HUES48 (cell line): ENCODE measurements at regions not wholly inside any gene's neighbourhood (a gene's known extent, or its start where the extent isn't known, plus 50 kb on each side); places are given as distances from the start of the nearest gene placed in this dataset.

Experiments
- H3K27ac ChIP-seq: one replicate; pipeline ENCODE4 v1.7.0; 2013; ENCODE audit warnings: low read depth, low read length, inconsistent platforms
- H3K27me3 ChIP-seq: 2 replicates; pipeline ENCODE4 v1.6.1; 2013; ENCODE audit warnings: mild to moderate bottlenecking, low read length; ENCODE audit not compliant: control insufficient read depth, insufficient read depth
- H3K36me3 ChIP-seq: 2 replicates; pipeline ENCODE4 v1.6.1; 2013; ENCODE audit warnings: low read length; ENCODE audit not compliant: control insufficient read depth, insufficient read depth
- H3K4me1 ChIP-seq: 2 replicates; pipeline ENCODE4 v1.6.1; 2013; ENCODE audit warnings: mild to moderate bottlenecking, low read length; ENCODE audit not compliant: control insufficient read depth, insufficient read depth
- H3K4me3 ChIP-seq: 2 replicates; pipeline ENCODE4 v1.5.1; 2013; ENCODE audit warnings: mild to moderate bottlenecking, low read depth, low read length
- H3K9ac ChIP-seq: 2 replicates; pipeline ENCODE4 v1.6.1; 2013; ENCODE audit warnings: mild to moderate bottlenecking, low read depth, low read length, moderate library complexity
- H3K9me3 ChIP-seq: 2 replicates; pipeline ENCODE4 v1.6.1; 2013; ENCODE audit warnings: low read length; ENCODE audit not compliant: control insufficient read depth, insufficient read depth

GRCh38 chr2:105464325-105464724 lies 65.5 kb upstream of the FHL2 start:
- Histone ChIP-seq H3K9ac (no peak overlapping the region), H3K36me3 (no peaks in the 10 kb centered on the region), H3K4me1 (no peaks in the 10 kb centered on the region), H3K4me3 (no peak overlapping the region), H3K27ac (no peak overlapping the region), H3K27me3 (no peaks in the 10 kb centered on the region), H3K9me3 (no peaks in the 10 kb centered on the region)

DNA sequence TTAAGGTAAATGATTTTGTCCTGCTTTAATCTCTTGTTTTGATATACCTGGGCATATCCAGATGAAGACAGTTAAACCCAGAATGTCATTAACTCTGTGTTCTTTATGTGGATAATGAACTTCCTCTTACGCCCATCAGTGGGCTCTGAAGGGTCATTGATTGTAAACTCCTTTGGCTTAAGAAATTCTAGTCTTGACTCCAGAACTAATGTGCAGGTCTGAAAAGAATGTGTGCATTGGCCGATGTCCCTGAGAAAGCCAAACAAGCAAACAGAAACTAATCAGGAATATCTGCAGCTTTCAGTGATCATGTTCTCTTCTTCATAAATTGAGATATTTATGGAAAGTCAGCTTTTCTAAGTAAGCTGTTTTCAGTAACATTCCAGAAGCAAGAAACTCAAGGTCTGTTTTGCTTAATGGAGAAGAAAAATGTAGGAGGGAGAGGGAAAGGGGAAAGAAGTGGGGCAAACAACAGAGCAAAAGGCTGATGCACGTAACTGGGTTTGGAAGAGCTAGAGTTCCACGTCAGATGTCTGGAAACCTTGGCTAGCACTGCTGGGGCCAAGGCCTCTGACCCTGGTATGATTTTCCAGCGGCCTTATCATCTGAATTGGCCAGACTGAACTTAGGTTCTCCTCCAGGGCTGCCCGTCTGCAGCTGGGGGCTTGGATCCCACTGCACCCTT lies 61.3 kb upstream of the FHL2 start:
- H3K27me3 ChIP-seq, result no peaks in the 10 kb centered on the region
- no peaks in the 10 kb centered on the region for H3K9me3 ChIP-seq
- H3K4me1 ChIP-seq, result no peaks in the 10 kb centered on the region
- H3K27ac ChIP-seq, result no peak overlapping the region
- H3K4me3 ChIP-seq, result no peak overlapping the region
- no peaks in the 10 kb centered on the region for H3K36me3 ChIP-seq
- H3K9ac ChIP-seq, result no peak overlapping the region

- H3K27me3 ChIP-seq, result no peaks in the 10 kb centered on the region
- no peaks in the 10 kb centered on the region for H3K9me3 ChIP-seq
- no peak overlapping the region for H3K27ac ChIP-seq
- H3K9ac ChIP-seq, result no peak overlapping the region
- no peaks in the 10 kb centered on the region for H3K36me3 ChIP-seq
- H3K4me3 ChIP-seq, result no peak overlapping the region
- H3K4me1 ChIP-seq, result no peaks in the 10 kb centered on the region
Measured at GRCh38 chr2:105458076-105458475, 59.2 kb upstream of the FHL2 start.

DNA sequence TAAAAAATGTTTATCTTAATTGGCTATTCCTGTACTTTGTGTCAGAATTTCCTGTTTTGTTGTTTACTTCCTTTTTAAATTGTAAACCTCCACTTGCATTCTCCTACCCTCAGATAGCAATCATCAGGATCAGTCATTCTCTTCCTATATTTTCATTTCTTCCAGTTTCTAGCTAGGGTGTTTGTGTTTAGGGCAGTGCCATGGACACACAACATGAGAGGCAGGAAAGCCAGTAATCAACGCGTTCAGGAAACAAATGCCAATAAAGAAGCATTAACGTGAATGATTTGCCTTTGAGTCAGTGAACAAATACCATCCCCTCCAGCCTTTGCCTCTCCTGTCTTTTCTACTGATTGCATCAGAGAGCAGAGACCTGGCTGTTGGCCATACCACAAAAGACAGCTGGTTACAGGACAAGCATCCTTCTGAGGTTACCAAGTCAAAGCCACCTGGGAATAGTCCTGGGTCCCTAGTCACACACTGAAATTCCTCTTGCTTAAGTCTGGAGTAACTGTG lies 56.7 kb upstream of the FHL2 start:
- no peak overlapping the region for H3K9ac ChIP-seq
- H3K4me1 ChIP-seq, result no peaks in the 10 kb centered on the region
- H3K9me3 ChIP-seq, result no peaks in the 10 kb centered on the region
- H3K4me3 ChIP-seq, result no peak overlapping the region
- no peaks in the 10 kb centered on the region for H3K27me3 ChIP-seq
- no peak overlapping the region for H3K27ac ChIP-seq
- no peaks in the 10 kb centered on the region for H3K36me3 ChIP-seq

DNA sequence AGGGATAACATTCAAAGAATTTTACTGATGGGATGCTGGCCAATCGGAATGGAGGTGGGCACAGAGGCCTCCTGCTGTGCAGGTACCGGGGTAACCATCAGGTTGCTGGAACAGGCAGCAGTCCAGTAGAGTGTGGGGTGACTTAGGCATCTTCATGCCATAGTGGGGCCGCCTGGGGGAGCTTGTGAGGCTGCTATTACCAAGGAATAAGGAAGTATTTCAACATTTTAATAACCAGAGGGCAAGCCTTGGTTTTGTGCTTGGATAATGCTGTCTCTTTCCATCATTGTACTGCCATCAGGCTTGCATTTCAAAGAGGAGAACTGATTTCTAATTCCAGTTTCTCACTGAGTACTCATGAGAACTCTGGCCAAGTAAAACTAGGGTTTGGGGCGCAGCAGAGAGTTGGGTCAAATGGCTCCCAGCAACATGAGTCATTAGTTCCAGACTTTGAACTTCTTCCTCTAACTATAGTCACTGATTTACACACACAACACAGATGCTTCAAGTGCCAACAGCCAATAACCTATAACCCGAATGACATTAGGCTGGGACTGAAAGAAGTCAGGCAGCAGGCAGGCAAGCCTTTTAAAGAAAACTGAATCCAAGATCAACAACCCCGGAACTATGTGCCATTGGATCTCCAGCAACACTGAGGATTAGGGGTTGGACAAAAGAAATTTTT lies 56.1 kb upstream of the FHL2 start:
- Histone ChIP-seq H3K9ac (no peak overlapping the region), H3K4me3 (no peak overlapping the region), H3K4me1 (no peaks in the 10 kb centered on the region), H3K27ac (no peak overlapping the region), H3K36me3 (no peaks in the 10 kb centered on the region), H3K9me3 (no peaks in the 10 kb centered on the region), H3K27me3 (no peaks in the 10 kb centered on the region)

DNA sequence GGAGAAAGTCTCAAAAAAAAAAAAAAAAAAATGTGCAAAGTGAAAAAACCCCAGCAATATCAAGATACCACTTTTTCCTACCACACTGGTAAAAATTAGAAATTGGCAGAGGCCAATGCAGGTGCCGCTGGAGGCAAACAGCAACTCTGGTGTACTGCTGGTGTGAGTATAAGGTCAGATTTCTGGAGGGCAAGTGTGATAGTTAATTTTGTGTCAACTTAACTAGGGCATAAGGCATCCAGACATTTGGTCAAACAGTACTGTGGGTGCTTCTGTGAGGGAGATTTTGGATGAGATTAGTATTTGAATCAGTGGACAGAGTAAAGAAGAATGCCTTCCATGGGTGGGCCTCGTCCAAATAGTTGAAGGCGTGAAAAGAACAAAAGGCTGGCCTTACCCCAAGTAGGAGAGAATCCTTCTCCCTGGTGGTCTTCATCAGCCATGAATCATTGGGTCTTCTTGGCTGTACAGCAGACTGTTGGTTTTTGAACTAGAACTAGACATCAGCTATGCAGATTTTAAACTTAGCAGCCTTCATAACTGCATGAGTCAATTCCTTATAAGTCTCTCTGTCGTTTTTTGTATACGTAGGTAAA lies 52.8 kb upstream of the FHL2 start:
- no peaks in the 10 kb centered on the region for H3K36me3 ChIP-seq
- H3K27ac ChIP-seq, result no peak overlapping the region
- no peak overlapping the region for H3K9ac ChIP-seq
- no peaks in the 10 kb centered on the region for H3K9me3 ChIP-seq
- no peaks in the 10 kb centered on the region for H3K27me3 ChIP-seq
- no peak overlapping the region for H3K4me3 ChIP-seq
- H3K4me1 ChIP-seq, result no peaks in the 10 kb centered on the region

GRCh38 chr2:105450471-105450870 lies 51.6 kb upstream of the FHL2 start:
- H3K4me3 ChIP-seq, result no peak overlapping the region
- no peak overlapping the region for H3K9ac ChIP-seq
- H3K27ac ChIP-seq, result no peak overlapping the region
- H3K4me1 ChIP-seq, result no peaks in the 10 kb centered on the region
- H3K36me3 ChIP-seq, result no peaks in the 10 kb centered on the region
- no peaks in the 10 kb centered on the region for H3K9me3 ChIP-seq
- no peaks in the 10 kb centered on the region for H3K27me3 ChIP-seq

- Histone ChIP-seq H3K4me3 (no peak overlapping the region), H3K27ac (no peak overlapping the region), H3K36me3 (no peaks in the 10 kb centered on the region), H3K9me3 (no peaks in the 10 kb centered on the region), H3K9ac (no peak overlapping the region), H3K27me3 (no peaks in the 10 kb centered on the region), H3K4me1 (peaks cover 4% of the 10 kb centered on the region)
Measured at GRCh38 chr2:105449076-105449475, 50.2 kb upstream of the FHL2 start.
